ENCODE measurements at regions not wholly inside any gene's neighbourhood (a gene's known extent, or its start where the extent isn't known, plus 50 kb on each side); places are given as distances from the start of the nearest gene placed in this dataset.
"Not testable (repeated sequence)": the region's sequence is repeated elsewhere in the genome, so short reads cannot be mapped to it uniquely, and the experiment has no call there.

DNA sequence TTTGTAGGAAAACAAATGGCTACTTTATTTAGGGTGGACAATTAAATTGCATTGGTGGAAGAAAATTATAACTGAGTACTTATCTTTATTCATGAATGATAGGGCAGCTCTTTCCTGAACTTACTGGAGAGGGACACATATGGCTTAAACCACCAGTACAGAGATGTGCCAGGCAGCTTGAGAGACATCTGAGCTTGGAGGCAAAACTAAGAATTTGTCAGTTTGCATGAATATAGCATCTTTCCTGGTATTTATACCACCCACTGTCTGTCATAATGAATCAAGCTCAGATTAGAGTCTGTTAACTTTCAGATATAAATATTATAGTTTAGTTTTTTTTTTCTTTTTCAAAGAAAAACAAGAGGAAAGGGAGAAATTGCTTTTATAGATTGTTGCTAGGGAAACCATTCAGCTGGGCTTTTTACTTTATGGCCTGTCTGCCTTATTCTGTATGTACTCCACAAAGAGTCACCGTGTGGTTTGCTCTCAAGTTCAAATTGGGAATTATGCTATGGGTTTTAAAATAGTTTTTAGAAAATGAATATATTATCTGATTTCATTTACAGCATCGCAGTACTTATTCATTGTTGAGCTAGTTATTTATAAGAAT lies 477.0 kb upstream of the CHORDC1 start:
- DNase-seq (ENCODE audit: low read depth), result no peak
- H3K4me3 ChIP-seq (ENCODE audit: low read depth, low read length), result no peak overlapping the region
- TF ChIP-seq, protein P1, sequence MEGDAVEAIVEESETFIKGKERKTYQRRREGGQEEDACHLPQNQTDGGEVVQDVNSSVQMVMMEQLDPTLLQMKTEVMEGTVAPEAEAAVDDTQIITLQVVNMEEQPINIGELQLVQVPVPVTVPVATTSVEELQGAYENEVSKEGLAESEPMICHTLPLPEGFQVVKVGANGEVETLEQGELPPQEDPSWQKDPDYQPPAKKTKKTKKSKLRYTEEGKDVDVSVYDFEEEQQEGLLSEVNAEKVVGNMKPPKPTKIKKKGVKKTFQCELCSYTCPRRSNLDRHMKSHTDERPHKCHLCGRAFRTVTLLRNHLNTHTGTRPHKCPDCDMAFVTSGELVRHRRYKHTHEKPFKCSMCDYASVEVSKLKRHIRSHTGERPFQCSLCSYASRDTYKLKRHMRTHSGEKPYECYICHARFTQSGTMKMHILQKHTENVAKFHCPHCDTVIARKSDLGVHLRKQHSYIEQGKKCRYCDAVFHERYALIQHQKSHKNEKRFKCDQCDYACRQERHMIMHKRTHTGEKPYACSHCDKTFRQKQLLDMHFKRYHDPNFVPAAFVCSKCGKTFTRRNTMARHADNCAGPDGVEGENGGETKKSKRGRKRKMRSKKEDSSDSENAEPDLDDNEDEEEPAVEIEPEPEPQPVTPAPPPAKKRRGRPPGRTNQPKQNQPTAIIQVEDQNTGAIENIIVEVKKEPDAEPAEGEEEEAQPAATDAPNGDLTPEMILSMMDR (IDR thresholded peaks at IDR 0.05; ENCODE audit: low read depth, low read length, missing control alignments), result no peak

DNA sequence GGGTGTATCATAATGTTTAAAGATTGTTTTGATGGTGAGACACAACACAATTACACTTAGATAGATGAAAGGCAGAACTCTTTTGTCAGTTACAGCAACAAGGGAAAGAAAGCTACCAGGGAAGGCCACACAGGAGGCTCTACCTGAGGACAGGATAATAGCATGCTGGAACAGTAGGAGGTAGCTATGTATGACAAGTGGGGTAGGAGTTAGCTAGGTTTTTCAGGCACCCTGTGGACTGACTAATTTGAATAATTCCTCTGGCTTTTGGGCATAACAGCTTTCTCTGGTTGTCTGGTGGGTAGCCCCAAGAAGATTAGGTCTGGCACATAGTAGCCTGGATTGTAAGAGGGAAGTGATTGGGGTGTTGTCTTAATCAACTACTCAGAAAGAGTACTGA lies 475.4 kb upstream of the CHORDC1 start:
- TF ChIP-seq, protein P1 (IDR thresholded peaks at IDR 0.05; ENCODE audit: low read depth, low read length, missing control alignments), result no peak
- no peak for DNase-seq (ENCODE audit: low read depth)
- H3K4me3 ChIP-seq (ENCODE audit: low read depth, low read length), result no peak overlapping the region

DNA sequence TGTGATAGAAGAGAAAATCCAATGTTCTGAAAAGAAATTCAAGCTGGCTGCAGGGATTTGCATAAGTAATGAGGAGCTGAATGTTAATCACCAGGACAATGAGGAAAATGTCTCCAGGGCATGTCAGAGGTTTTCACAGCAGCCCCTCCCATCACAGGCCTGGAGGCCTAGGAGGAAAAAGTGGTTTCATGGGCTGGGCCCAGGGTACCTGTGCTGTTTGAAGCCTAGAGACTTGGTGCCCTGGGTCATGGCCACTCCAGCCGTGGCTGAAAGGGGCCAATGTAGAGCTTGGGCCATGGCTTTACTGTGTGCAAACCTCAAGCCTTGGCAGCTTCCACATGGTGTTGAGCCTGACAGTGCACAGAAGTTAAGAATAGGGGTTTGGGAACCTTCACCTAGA lies 452.6 kb upstream of the CHORDC1 start:
- H3K4me3 ChIP-seq (ENCODE audit: low read depth, low read length); DNase-seq (ENCODE audit: low read depth): not testable (repeated sequence)

DNA sequence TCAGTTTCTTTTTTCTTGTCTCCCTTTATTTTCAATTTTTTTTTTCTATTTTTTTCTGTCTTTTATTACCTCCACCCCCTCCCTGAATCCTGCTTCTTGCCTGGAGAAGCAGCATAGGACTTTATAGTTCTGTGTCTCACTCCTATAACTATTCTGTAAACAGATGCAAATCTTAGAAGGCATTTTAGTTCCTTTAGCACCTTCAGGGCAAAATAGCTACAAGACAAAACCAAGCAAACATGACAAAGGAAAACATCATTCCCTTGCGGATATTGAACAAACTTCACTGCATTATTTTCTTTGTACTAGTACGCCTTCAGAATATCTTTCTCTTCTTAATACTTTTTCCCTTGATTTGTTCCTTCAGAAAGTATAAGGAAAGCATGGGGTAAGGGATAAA lies 446.2 kb upstream of the CHORDC1 start:
- TF ChIP-seq, protein P1 (IDR thresholded peaks at IDR 0.05; ENCODE audit: low read depth, low read length, missing control alignments), result no peak
- H3K4me3 ChIP-seq (ENCODE audit: low read depth, low read length), result no peak overlapping the region
- DNase-seq (ENCODE audit: low read depth), result no peak

DNA sequence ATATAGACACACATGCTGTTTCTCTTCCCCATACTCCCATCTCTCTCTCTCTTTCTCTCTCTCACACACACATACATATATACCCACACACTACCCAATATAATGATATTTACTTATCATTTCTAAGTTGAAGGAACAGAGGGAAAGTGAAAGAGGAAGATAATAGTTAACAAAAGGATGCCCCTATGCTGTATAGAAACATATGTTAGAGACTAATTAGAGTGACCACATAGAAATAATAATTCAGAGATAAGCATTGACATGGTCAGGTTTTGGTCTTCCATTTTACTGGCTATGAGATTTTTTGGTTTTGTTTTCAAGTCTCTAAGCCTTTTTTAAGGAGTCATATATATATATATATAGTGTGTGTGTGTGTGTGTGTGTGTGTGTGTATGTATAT lies 445.7 kb upstream of the CHORDC1 start:
- TF ChIP-seq, protein P1 (IDR thresholded peaks at IDR 0.05; ENCODE audit: low read depth, low read length, missing control alignments), result no peak
- DNase-seq (ENCODE audit: low read depth), result no peak
- H3K4me3 ChIP-seq (ENCODE audit: low read depth, low read length), result no peak overlapping the region

- no peak for DNase-seq (ENCODE audit: low read depth)
- TF ChIP-seq, protein P1 (IDR thresholded peaks at IDR 0.05; ENCODE audit: low read depth, low read length, missing control alignments), result no peak
- H3K4me3 ChIP-seq (ENCODE audit: low read depth, low read length), result no peak overlapping the region
These were observed 438.4 kb upstream of the CHORDC1 start for GRCh38 chr11:90661233-90661632.

- DNase-seq (ENCODE audit: low read depth), result no peak
- TF ChIP-seq, protein P1 (IDR thresholded peaks at IDR 0.05; ENCODE audit: low read depth, low read length, missing control alignments), result no peak
- H3K4me3 ChIP-seq (ENCODE audit: low read depth, low read length), result no peak overlapping the region
These were observed 433.3 kb upstream of the CHORDC1 start for GRCh38 chr11:90656171-90656570.
